ENCODE measurements at regions not wholly inside any gene's neighbourhood (a gene's known extent, or its start where the extent isn't known, plus 50 kb on each side); places are given as distances from the start of the nearest gene placed in this dataset.

- no peak for DNase-seq
These were observed 231.0 kb upstream of the ADGRL2 start for GRCh38 chr1:81569761-81570160.

- no peak for DNase-seq
These were observed 237.1 kb upstream of the ADGRL2 start for GRCh38 chr1:81563632-81564031.

GRCh38 chr1:81562934-81563333 lies 237.8 kb upstream of the ADGRL2 start:
- DNase-seq: no peak

- DNase-seq: no peak
These were observed 240.1 kb upstream of the ADGRL2 start for GRCh38 chr1:81560629-81561028.

- DNase-seq: no peak
These were observed 240.9 kb upstream of the ADGRL2 start for GRCh38 chr1:81559662-81560350.

GRCh38 chr1:81558291-81559076 lies 242.2 kb upstream of the ADGRL2 start:
- no peak for DNase-seq

- DNase-seq: no peak
These were observed 243.8 kb upstream of the ADGRL2 start for GRCh38 chr1:81556968-81557367.

- DNase-seq: no peak
These were observed 246.2 kb upstream of the ADGRL2 start for GRCh38 chr1:81554534-81554933.

GRCh38 chr1:81554108-81554507 lies 246.6 kb upstream of the ADGRL2 start:
- no peak for DNase-seq

- DNase-seq: no peak
These were observed 247.2 kb upstream of the ADGRL2 start for GRCh38 chr1:81553503-81553902.

GRCh38 chr1:81551946-81552345 lies 248.8 kb upstream of the ADGRL2 start:
- no peak for DNase-seq

- no peak for DNase-seq
These were observed 250.0 kb upstream of the ADGRL2 start for GRCh38 chr1:81550753-81551152.

- DNase-seq: no peak
These were observed 251.1 kb upstream of the ADGRL2 start for GRCh38 chr1:81549588-81550127.

GRCh38 chr1:81548918-81549587 lies 251.7 kb upstream of the ADGRL2 start:
- DNase-seq: no peak

GRCh38 chr1:81547912-81548303 lies 252.8 kb upstream of the ADGRL2 start:
- no peak for DNase-seq

GRCh38 chr1:81547261-81547911 lies 253.3 kb upstream of the ADGRL2 start:
- no peak for DNase-seq

- DNase-seq: no peak
These were observed 255.0 kb upstream of the ADGRL2 start for GRCh38 chr1:81545734-81546133.

GRCh38 chr1:81543764-81544163 lies 257.0 kb upstream of the ADGRL2 start:
- DNase-seq: no peak

GRCh38 chr1:81542196-81542595 lies 258.5 kb upstream of the ADGRL2 start:
- DNase-seq: no peak

- no peak for DNase-seq
These were observed 260.5 kb upstream of the ADGRL2 start for GRCh38 chr1:81540216-81540615.

- DNase-seq: no peak
These were observed 271.7 kb upstream of the ADGRL2 start for GRCh38 chr1:81529014-81529413.

GRCh38 chr1:81525085-81525484 lies 275.6 kb upstream of the ADGRL2 start:
- no peak for DNase-seq

GRCh38 chr1:81519987-81520386 lies 280.7 kb upstream of the ADGRL2 start:
- no peak for DNase-seq
